ENCODE measurements at regions not wholly inside any gene's neighbourhood (a gene's known extent, or its start where the extent isn't known, plus 50 kb on each side); places are given as distances from the start of the nearest gene placed in this dataset.

DNA sequence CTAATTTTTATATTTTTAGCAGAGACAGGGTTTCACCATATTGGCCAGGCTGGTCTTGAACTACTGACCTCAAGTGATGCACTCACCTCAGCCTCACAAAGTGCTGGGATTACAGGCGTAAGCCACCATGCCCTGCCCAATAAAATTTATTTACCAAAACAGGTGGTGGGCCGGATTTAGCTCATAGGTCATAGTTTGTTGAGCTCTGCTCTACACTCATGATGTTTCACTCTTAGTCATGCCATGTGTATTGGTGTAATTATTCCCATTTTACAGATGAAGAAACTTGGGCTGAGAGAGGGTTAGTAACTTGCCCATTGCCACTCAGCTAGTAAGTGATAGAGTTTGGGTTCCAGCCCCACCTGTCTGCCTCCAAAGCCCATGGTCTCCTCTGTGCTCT lies 93.1 kb upstream of the WWC1 start:
- Histone ChIP-seq H3K27ac (no peak overlapping the region), H3K4me3 (no peak overlapping the region), H3K9me3 (no peaks in the 10 kb centered on the region), H3K4me1 (peaks cover 0 to 3% (median 0%) of the 10 kb centered on the region in 4 donors), H3K36me3 (no peaks in the 10 kb centered on the region), H3K27me3 (no peaks in the 10 kb centered on the region)
- in situ Hi-C loops (cut with MboI; ENCODE audit: low pct_ligation_motif_present in 1 of 4, low pct_unique_long_range_greater_than_20kb in 1 of 4, low sequenced_read_pairs in 3 of 4), result no loop called here
- DNase-seq, result no peak
- 66 to 90% methylated on average over 2 of the region's 2 CpGs for WGBS, 2 donors (ENCODE audit: low coverage in 1 of 2)
- intact Hi-C loops (cut with DNase I; ENCODE audit: low total_unique reads), result no loop called here
- TF ChIP-seq CTCF (IDR thresholded peaks at IDR 0.05), result no peak
- no peak for TF ChIP-seq POLR2A (IDR thresholded peaks at IDR 0.05)
- TF ChIP-seq POLR2AphosphoS5 (IDR thresholded peaks at IDR 0.05), result no peak
- no peak for TF ChIP-seq EP300 (IDR thresholded peaks at IDR 0.05; ENCODE audit: low read depth)

DNA sequence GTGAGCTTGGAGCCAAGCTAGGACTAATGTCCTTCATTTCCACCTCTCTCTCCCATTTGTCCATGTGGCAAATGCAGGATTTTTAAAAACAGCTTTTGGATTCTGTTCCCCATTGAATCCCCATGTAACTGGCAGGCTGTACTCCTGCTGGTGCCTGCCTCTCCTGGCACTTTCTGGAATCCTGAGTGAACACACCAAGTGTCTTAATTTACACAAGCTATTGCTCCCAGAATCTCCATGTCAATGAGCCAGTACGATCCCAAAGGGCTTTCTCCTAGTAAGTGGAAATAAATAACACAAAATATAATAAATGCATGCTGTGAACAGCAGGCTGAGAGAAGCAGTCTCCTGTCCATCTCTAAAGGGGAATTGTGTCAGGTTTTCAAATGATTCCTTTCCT lies 88.4 kb upstream of the WWC1 start:
- Histone ChIP-seq H3K36me3 (no peaks in the 10 kb centered on the region), H3K4me3 (no peak overlapping the region), H3K27ac (no peak overlapping the region), H3K9me3 (no peaks in the 10 kb centered on the region), H3K4me1 (no peaks in the 10 kb centered on the region), H3K27me3 (no peaks in the 10 kb centered on the region)
- intact Hi-C loops (cut with DNase I; ENCODE audit: low total_unique reads) (no loop called here), in situ Hi-C loops (cut with MboI; ENCODE audit: low pct_ligation_motif_present in 1 of 4, low pct_unique_long_range_greater_than_20kb in 1 of 4, low sequenced_read_pairs in 3 of 4) (loop anchor here in 1 of 4 donors (25.0 kb wide), 1 partner anchor 491 kb away; no protein-coding TSS in a partner anchor)
- DNase-seq, result no peak
- WGBS, 2 donors (ENCODE audit: low coverage in 1 of 2), result 77 to 80% methylated on average over 1 of the region's 1 CpG
- TF ChIP-seq CTCF (IDR thresholded peaks at IDR 0.05) (no peak), EP300 (IDR thresholded peaks at IDR 0.05; ENCODE audit: low read depth) (no peak), POLR2A (IDR thresholded peaks at IDR 0.05) (no peak), POLR2AphosphoS5 (IDR thresholded peaks at IDR 0.05) (no peak)

DNA sequence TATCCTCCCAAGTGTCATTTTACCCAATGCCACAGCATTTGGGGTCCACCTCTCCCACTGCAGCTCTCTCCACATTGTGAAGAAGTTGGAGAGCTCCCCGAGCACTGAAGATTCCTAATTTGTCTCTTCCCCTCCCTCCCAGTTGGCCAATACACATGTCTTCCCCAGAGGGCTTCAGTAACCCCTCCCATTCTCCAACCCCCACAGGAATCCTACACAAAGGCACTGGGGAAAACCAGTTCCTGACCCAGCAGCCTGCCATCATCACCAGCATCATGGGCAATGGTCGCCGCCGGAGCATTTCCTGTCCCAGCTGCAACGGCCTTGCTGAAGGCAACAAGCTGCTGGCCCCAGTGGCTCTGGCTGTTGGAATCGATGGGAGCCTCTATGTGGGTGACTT lies 87.3 kb upstream of the WWC1 start:
- 82 to 88% methylated on average over 1 to 6 of the region's 6 CpGs for WGBS, 2 donors (ENCODE audit: low coverage in 1 of 2)
- in situ Hi-C loops (cut with MboI; ENCODE audit: low pct_ligation_motif_present in 1 of 4, low pct_unique_long_range_greater_than_20kb in 1 of 4, low sequenced_read_pairs in 3 of 4), result loop anchor here in 1 of 4 donors (25.0 kb wide), 1 partner anchor 492 kb away; no protein-coding TSS in a partner anchor
- no peaks in the 10 kb centered on the region for H3K9me3 ChIP-seq

GRCh38 chr5:168207450-168208029 lies 83.9 kb upstream of the WWC1 start:
- intact Hi-C loops (cut with DNase I; ENCODE audit: low total_unique reads) (no loop called here), in situ Hi-C loops (cut with MboI; ENCODE audit: low pct_ligation_motif_present in 1 of 4, low pct_unique_long_range_greater_than_20kb in 1 of 4, low sequenced_read_pairs in 3 of 4) (loop anchor here in 1 of 4 donors (25.0 kb wide), 1 partner anchor 495 kb away; no protein-coding TSS in a partner anchor)
- TF ChIP-seq EP300 (IDR thresholded peaks at IDR 0.05; ENCODE audit: low read depth) (no peak), POLR2AphosphoS5 (IDR thresholded peaks at IDR 0.05) (no peak), CTCF (IDR thresholded peaks at IDR 0.05) (no peak), POLR2A (IDR thresholded peaks at IDR 0.05) (no peak)
- no peaks in the 10 kb centered on the region for H3K27me3 ChIP-seq
- no peaks in the 10 kb centered on the region for H3K4me1 ChIP-seq
- H3K4me3 ChIP-seq, result no peak overlapping the region
- no peaks in the 10 kb centered on the region for H3K36me3 ChIP-seq
- no peak overlapping the region for H3K27ac ChIP-seq
- H3K9me3 ChIP-seq, result no peaks in the 10 kb centered on the region
- WGBS, 2 donors (ENCODE audit: low coverage in 1 of 2), result 86 to 90% methylated on average over 7 of the region's 7 CpGs
- DNase-seq, result no peak

More for the DNA sequence above, 87.3 kb upstream of the WWC1 start:
- Histone ChIP-seq H3K27me3 (no peaks in the 10 kb centered on the region), H3K4me1 (no peaks in the 10 kb centered on the region), H3K4me3 (no peak overlapping the region), H3K36me3 (no peaks in the 10 kb centered on the region), H3K27ac (no peak overlapping the region)
- intact Hi-C loops (cut with DNase I; ENCODE audit: low total_unique reads), result no loop called here
- TF ChIP-seq CTCF (IDR thresholded peaks at IDR 0.05) (no peak), EP300 (IDR thresholded peaks at IDR 0.05; ENCODE audit: low read depth) (no peak), POLR2A (IDR thresholded peaks at IDR 0.05) (no peak), POLR2AphosphoS5 (IDR thresholded peaks at IDR 0.05) (no peak)
- no peak for DNase-seq

Data from transverse colon (tissue), 4 donors.